BE2C (cell line): ENCODE measurements at regions not wholly inside any gene's neighbourhood (a gene's known extent, or its start where the extent isn't known, plus 50 kb on each side); places are given as distances from the start of the nearest gene placed in this dataset.
"Not testable (repeated sequence)": the region's sequence is repeated elsewhere in the genome, so short reads cannot be mapped to it uniquely, and the experiment has no call there.

Source experiments
- DNase-seq: peaks from one replicate; pipeline ENCODE4 v3.0.0-alpha.2; 2020
- H3K27me3 ChIP-seq: fragments of 250-450 bp; sonication (Bioruptor Pico); 2 replicates; pipeline ENCODE4 v1.5.1; 2020; ENCODE audit warnings: mild to moderate bottlenecking
- H3K36me3 ChIP-seq: fragments of 250-450 bp; sonication (Bioruptor Pico); 2 replicates; pipeline ENCODE4 v1.5.1; 2020; ENCODE audit warnings: mild to moderate bottlenecking
- H3K4me1 ChIP-seq: fragments of 250-450 bp; sonication (Bioruptor Pico); 2 replicates; pipeline ENCODE4 v1.5.1; 2020
- H3K4me3 ChIP-seq: 2 replicates; pipeline ENCODE4 v1.5.1; 2011; ENCODE audit warnings: low read depth, low read length
- H3K9me3 ChIP-seq: fragments of 250-450 bp; sonication (Bioruptor Pico); 2 replicates; pipeline ENCODE4 v1.5.1; 2020
- TF ChIP-seq, protein P1 (sequence below): IDR thresholded peaks from 2 replicates; pipeline ENCODE4 v1.5.1; 2012; ENCODE audit warnings: mild to moderate bottlenecking, low read depth, low read length

DNA sequence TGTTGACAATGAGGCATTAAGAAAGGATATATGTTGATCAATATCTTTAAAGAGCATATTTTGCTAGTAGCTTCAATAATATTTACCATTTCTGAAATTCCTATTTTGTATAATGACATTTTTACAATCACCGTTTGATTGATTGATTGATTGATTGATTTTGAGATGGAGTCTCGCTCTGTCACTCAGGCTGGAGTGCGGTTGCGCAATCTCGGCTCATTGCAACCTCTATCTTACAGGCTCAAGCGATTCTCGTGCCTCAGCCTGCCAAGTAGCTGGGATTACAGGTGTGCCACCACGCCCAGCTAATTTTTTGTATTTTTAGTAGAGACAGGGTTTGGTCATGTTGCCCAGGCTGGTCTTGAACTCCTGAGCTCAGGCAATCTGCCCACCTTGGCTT lies 150.9 kb upstream of the TEX13D start:
- not testable (repeated sequence) for H3K4me3 ChIP-seq, DNase-seq, H3K36me3 ChIP-seq, H3K27me3 ChIP-seq, H3K4me1 ChIP-seq, H3K9me3 ChIP-seq

DNA sequence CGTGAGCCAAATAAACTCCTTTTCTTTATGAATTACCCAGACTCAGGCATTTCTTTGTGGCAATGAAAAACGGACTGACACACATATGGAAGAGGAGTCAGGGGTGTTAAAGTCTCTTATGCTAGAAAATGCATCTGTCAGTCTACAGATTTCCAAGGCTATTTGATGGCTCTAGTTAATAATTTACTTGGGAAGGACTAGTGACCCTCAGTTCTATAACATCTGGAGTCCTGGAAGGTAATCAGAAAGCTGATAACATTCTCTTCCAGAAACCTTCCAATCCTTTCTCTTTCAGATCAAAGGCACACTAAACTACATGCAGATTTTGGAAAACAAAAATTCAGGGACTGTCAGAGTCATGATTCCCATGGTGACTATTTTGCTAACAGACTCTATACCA lies 142.0 kb upstream of the TEX13D start:
- H3K9me3 ChIP-seq, result no peaks in the 10 kb centered on the region
- no peaks in the 10 kb centered on the region for H3K27me3 ChIP-seq
- H3K4me3 ChIP-seq, result no peak overlapping the region
- TF ChIP-seq, protein P1, sequence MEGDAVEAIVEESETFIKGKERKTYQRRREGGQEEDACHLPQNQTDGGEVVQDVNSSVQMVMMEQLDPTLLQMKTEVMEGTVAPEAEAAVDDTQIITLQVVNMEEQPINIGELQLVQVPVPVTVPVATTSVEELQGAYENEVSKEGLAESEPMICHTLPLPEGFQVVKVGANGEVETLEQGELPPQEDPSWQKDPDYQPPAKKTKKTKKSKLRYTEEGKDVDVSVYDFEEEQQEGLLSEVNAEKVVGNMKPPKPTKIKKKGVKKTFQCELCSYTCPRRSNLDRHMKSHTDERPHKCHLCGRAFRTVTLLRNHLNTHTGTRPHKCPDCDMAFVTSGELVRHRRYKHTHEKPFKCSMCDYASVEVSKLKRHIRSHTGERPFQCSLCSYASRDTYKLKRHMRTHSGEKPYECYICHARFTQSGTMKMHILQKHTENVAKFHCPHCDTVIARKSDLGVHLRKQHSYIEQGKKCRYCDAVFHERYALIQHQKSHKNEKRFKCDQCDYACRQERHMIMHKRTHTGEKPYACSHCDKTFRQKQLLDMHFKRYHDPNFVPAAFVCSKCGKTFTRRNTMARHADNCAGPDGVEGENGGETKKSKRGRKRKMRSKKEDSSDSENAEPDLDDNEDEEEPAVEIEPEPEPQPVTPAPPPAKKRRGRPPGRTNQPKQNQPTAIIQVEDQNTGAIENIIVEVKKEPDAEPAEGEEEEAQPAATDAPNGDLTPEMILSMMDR, result no peak
- no peak for DNase-seq
- H3K4me1 ChIP-seq, result no peaks in the 10 kb centered on the region
- no peaks in the 10 kb centered on the region for H3K36me3 ChIP-seq

DNA sequence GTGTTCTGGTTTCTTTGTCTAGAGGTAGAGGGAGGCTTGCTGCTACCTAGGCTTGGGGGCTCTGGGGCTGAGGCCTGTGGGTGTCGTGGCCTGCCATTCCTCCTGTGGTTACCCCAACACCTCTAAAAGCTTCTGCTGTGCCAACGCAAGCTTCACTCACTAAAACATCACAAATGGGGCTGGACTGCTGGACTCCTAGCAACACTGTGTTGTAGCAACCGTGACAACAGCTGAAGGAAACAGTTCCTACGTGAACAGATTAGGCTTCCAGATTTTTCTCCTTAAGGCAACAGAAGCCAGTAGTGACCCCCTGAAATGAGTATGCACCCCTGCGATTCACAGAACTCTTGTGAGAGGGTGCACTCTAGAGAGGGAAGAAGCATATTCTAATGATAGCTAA lies 138.3 kb upstream of the TEX13D start:
- no peak for DNase-seq
- Histone ChIP-seq H3K4me1 (no peaks in the 10 kb centered on the region), H3K27me3 (no peaks in the 10 kb centered on the region), H3K36me3 (no peaks in the 10 kb centered on the region), H3K9me3 (no peaks in the 10 kb centered on the region), H3K4me3 (no peak overlapping the region)
- TF ChIP-seq, protein P1, result no peak

DNA sequence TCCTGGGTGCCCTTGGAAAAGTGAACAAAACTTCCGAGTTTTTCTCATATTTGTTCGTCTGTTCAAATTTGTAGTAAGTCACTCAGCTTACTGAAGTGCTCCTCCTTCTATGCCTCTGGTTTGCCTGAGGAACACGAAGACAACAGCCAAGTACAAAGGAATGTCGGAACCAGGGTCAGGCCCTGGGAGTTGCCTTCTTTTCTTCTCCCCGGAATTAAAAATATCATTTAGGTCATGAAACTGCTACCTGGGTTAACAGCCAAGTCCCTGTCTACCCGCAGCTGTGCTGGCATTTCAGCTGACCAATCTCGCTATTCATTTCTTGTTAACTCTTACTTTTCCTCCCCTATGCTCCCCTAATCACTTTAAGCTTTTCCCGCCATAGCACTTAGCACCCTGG lies 137.6 kb upstream of the TEX13D start:
- DNase-seq, result no peak
- H3K9me3 ChIP-seq, result no peaks in the 10 kb centered on the region
- no peaks in the 10 kb centered on the region for H3K36me3 ChIP-seq
- H3K4me3 ChIP-seq, result no peak overlapping the region
- TF ChIP-seq, protein P1, result no peak
- no peaks in the 10 kb centered on the region for H3K4me1 ChIP-seq
- H3K27me3 ChIP-seq, result no peaks in the 10 kb centered on the region

DNA sequence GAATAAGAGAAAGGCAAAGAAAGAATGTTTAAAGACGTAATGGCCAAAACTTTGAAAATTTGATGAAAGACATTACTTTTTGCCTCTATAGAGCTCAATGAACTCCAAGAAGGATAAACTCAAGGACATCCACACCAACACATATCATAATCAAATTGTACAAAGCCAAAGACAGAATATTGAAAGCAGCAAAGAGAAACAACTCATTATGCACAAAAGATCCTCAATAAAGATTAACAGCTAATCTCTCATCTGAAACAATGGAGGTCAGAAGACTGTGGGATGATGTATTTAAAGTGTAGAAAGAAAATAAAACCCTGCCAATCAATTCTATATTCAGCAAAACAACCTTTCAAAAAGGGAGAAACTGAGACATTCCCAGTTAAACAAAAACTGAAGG lies 129.1 kb upstream of the TEX13D start:
- TF ChIP-seq, protein P1, result no peak

DNA sequence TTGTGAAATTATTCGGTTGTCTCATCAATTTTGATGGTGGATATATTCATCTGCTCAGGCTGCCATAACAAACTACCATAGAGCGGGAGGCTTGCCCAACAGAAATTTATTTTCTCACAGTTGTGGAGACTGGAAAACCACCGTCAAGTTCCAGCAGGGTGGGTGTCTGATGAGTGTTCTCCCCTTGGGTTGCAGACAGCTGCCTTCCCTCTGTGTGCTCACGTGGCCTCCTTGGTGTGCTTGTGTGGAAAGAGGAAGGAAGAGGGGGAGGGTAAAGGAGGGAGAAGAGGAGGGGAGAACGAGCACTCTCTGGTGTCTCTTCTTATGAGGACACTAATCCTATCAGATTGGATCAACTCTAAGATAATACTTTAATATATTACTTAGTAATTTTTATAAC lies 123.8 kb upstream of the TEX13D start:
- H3K4me3 ChIP-seq, result no peak overlapping the region
- H3K27me3 ChIP-seq, result no peaks in the 10 kb centered on the region
- TF ChIP-seq, protein P1, result no peak
- DNase-seq, result no peak
- H3K9me3 ChIP-seq, result no peaks in the 10 kb centered on the region
- no peaks in the 10 kb centered on the region for H3K36me3 ChIP-seq
- no peaks in the 10 kb centered on the region for H3K4me1 ChIP-seq

More for the DNA sequence above, 129.1 kb upstream of the TEX13D start:
- Histone ChIP-seq H3K36me3 (no peaks in the 10 kb centered on the region), H3K4me1 (no peaks in the 10 kb centered on the region), H3K9me3 (no peaks in the 10 kb centered on the region), H3K4me3 (no peak overlapping the region), H3K27me3 (no peaks in the 10 kb centered on the region)
- DNase-seq, result no peak
